BE2C (cell line): ENCODE measurements at regions not wholly inside any gene's neighbourhood (a gene's known extent, or its start where the extent isn't known, plus 50 kb on each side); places are given as distances from the start of the nearest gene placed in this dataset.

Experiments
- DNase-seq: peaks from one replicate; pipeline ENCODE4 v3.0.0-alpha.2; 2020
- H3K27me3 ChIP-seq: fragments of 250-450 bp; sonication (Bioruptor Pico); 2 replicates; pipeline ENCODE4 v1.5.1; 2020; ENCODE audit warnings: mild to moderate bottlenecking
- H3K36me3 ChIP-seq: fragments of 250-450 bp; sonication (Bioruptor Pico); 2 replicates; pipeline ENCODE4 v1.5.1; 2020; ENCODE audit warnings: mild to moderate bottlenecking
- H3K4me1 ChIP-seq: fragments of 250-450 bp; sonication (Bioruptor Pico); 2 replicates; pipeline ENCODE4 v1.5.1; 2020
- H3K4me3 ChIP-seq: 2 replicates; pipeline ENCODE4 v1.5.1; 2011; ENCODE audit warnings: low read depth, low read length
- H3K9me3 ChIP-seq: fragments of 250-450 bp; sonication (Bioruptor Pico); 2 replicates; pipeline ENCODE4 v1.5.1; 2020
- CTCF ChIP-seq: IDR thresholded peaks from 2 replicates; pipeline ENCODE4 v1.5.1; 2012; ENCODE audit warnings: mild to moderate bottlenecking, low read depth, low read length

GRCh38 chr16:79980650-79981521 is 380.3 kb upstream of the MAF start:
- Histone ChIP-seq H3K9me3 (no peaks in the 10 kb centered on the region), H3K27me3 (no peaks in the 10 kb centered on the region), H3K4me1 (no peaks in the 10 kb centered on the region), H3K36me3 (no peaks in the 10 kb centered on the region), H3K4me3 (no peak overlapping the region)
- no peak for DNase-seq
- TF ChIP-seq CTCF, result no peak

GRCh38 chr16:79977940-79978836 is 377.7 kb upstream of the MAF start:
- DNase-seq, result no peak
- no peak for TF ChIP-seq CTCF
- H3K4me3 ChIP-seq, result no peak overlapping the region
- H3K27me3 ChIP-seq, result no peaks in the 10 kb centered on the region
- H3K9me3 ChIP-seq, result no peaks in the 10 kb centered on the region
- no peaks in the 10 kb centered on the region for H3K4me1 ChIP-seq
- no peaks in the 10 kb centered on the region for H3K36me3 ChIP-seq

GRCh38 chr16:79973320-79973719 is 372.8 kb upstream of the MAF start:
- H3K4me1 ChIP-seq, result no peaks in the 10 kb centered on the region
- H3K27me3 ChIP-seq, result no peaks in the 10 kb centered on the region
- H3K9me3 ChIP-seq, result no peaks in the 10 kb centered on the region
- no peak for DNase-seq
- H3K4me3 ChIP-seq, result no peak overlapping the region
- no peaks in the 10 kb centered on the region for H3K36me3 ChIP-seq
- TF ChIP-seq CTCF, result no peak

GRCh38 chr16:79972053-79972704 is 371.6 kb upstream of the MAF start:
- DNase-seq, result no peak
- no peak overlapping the region for H3K4me3 ChIP-seq
- no peak for TF ChIP-seq CTCF
- H3K27me3 ChIP-seq, result no peaks in the 10 kb centered on the region
- no peaks in the 10 kb centered on the region for H3K4me1 ChIP-seq
- H3K36me3 ChIP-seq, result no peaks in the 10 kb centered on the region
- no peaks in the 10 kb centered on the region for H3K9me3 ChIP-seq

GRCh38 chr16:79971237-79971572 is 370.7 kb upstream of the MAF start:
- TF ChIP-seq CTCF, result no peak
- Histone ChIP-seq H3K4me1 (no peaks in the 10 kb centered on the region), H3K4me3 (no peak overlapping the region), H3K36me3 (no peaks in the 10 kb centered on the region), H3K27me3 (no peaks in the 10 kb centered on the region), H3K9me3 (no peaks in the 10 kb centered on the region)
- no peak for DNase-seq
